GM23338 (cell line): ENCODE measurements at regions not wholly inside any gene's neighbourhood (a gene's known extent, or its start where the extent isn't known, plus 50 kb on each side); places are given as distances from the start of the nearest gene placed in this dataset.

Experiments
- CREB1 ChIP-seq: fragments of 250-450 bp; sonication (Bioruptor Pico); IDR thresholded peaks from 2 replicates; pipeline ENCODE4 v1.5.0; 2020; ENCODE audit warnings: low read depth, mild to moderate bottlenecking, moderate library complexity
- CTCF ChIP-seq, 2 experiments: fragments of 200-600 bp in 1 of 2; sonication (generic) in 1 of 2; conservative IDR thresholded peaks; 2 replicates each; pipeline versions ENCODE4 v1.5.1 to v1.6.1; 2016 to 2017; ENCODE audit warnings: antibody characterized with exemption in 2 of 2, low read depth in 2 of 2, mild to moderate bottlenecking in 2 of 2, moderate library complexity in 1 of 2
- ETS1 ChIP-seq: IDR thresholded peaks from 2 replicates; pipeline ENCODE4 v1.6.1; 2016; ENCODE audit warnings: antibody characterized with exemption
- EZH2phosphoT487 ChIP-seq: fragments of 200-600 bp; sonication (generic); IDR thresholded peaks from one replicate; pipeline ENCODE4 v1.8.1; 2018; ENCODE audit warnings: antibody characterized with exemption; ENCODE audit not compliant: unreplicated experiment
- NANOG ChIP-seq: IDR thresholded peaks from 2 replicates; pipeline ENCODE4 v1.6.1; 2016; ENCODE audit warnings: antibody characterized with exemption, borderline replicate concordance
- POLR2AphosphoS5 ChIP-seq: IDR thresholded peaks from 2 replicates; pipeline ENCODE4 v1.6.1; 2016; ENCODE audit warnings: antibody characterized with exemption, low read depth
- REST ChIP-seq: IDR thresholded peaks from one replicate; pipeline ENCODE4 v1.6.1; 2018; ENCODE audit warnings: antibody characterized with exemption; ENCODE audit not compliant: unreplicated experiment
- ZNF462 ChIP-seq: fragments of 250-450 bp; sonication (Bioruptor Pico); IDR thresholded peaks from 2 replicates; pipeline ENCODE4 v1.5.0; 2020; ENCODE audit warnings: mild to moderate bottlenecking, moderate library complexity

- no peak for TF ChIP-seq ZNF462
- TF ChIP-seq REST, result no peak
- no peak for TF ChIP-seq POLR2AphosphoS5
- no peak for TF ChIP-seq CREB1
- TF ChIP-seq EZH2phosphoT487, result no peak
- no peak for TF ChIP-seq NANOG
- TF ChIP-seq ETS1, result no peak
- TF ChIP-seq CTCF (conservative IDR thresholded peaks at IDR 0.05; ENCODE audit: low read depth in 2 of 2), result no peak
Observed at GRCh38 chr13:54511366-54511765, 1482.8 kb downstream of the OLFM4 start (continued).
